OCI-LY7 (cell line): ENCODE measurements at regions not wholly inside any gene's neighbourhood (a gene's known extent, or its start where the extent isn't known, plus 50 kb on each side); places are given as distances from the start of the nearest gene placed in this dataset.

Experiments
- BruUV-seq: library from RNA; stranded (reverse); fragments of 400-500 nt; replicated peaks from 2 replicates; lab custom pipeline; 2021; lab: Mats Ljungman, UMichigan
- CTCF ChIA-PET: fragments of 300-600 bp; sonication (Branson Sonifier 250); formaldehyde crosslinking; loops from one replicate; lab custom pipeline; 2022; ENCODE audit warnings: antibody characterized with exemption; ENCODE audit not compliant: unreplicated experiment; lab: Charles Lee
- POLR2A ChIA-PET: fragments of 300-600 bp; sonication (Branson Sonifier 250); formaldehyde crosslinking; loops from one replicate; lab custom pipeline; 2022; ENCODE audit warnings: antibody characterized with exemption; lab: Charles Lee
- DNase-seq: peaks from one replicate; pipeline ENCODE4 v3.0.0-alpha.2; 2015; ENCODE audit warnings: low spot score
- H2AFZ ChIP-seq: fragments of 200-600 bp; sonication (generic), shearing (Covaris generic); 2 replicates; pipeline ENCODE4 v1.6.1; 2014; ENCODE audit warnings: mild to moderate bottlenecking, antibody characterized with exemption, low read length, moderate library complexity
- H3K27ac ChIP-seq: fragments of 200-600 bp; sonication (generic); 2 replicates; pipeline ENCODE4 v1.5.1; 2014; ENCODE audit warnings: mixed run types, low read depth, mild to moderate bottlenecking, moderate library complexity, low read length, inconsistent platforms; ENCODE audit not compliant: poor library complexity, severe bottlenecking
- H3K36me3 ChIP-seq: fragments of 200-600 bp; sonication (generic); 2 replicates; pipeline ENCODE4 v1.6.1; 2014; ENCODE audit warnings: mild to moderate bottlenecking, antibody characterized with exemption, low read length, moderate library complexity, mixed read lengths; ENCODE audit not compliant: insufficient read depth
- H3K4me1 ChIP-seq: fragments of 200-600 bp; sonication (generic); 2 replicates; pipeline ENCODE4 v1.5.1; 2014; ENCODE audit warnings: mild to moderate bottlenecking, low read length; ENCODE audit not compliant: insufficient read depth, poor library complexity, severe bottlenecking
- H3K4me2 ChIP-seq: fragments of 200-600 bp; sonication (generic); 2 replicates; pipeline ENCODE4 v1.6.1; 2014; ENCODE audit warnings: mild to moderate bottlenecking, low read length
- H3K4me3 ChIP-seq: fragments of 200-600 bp; sonication (generic); 2 replicates; pipeline ENCODE4 v1.5.1; 2014; ENCODE audit warnings: mild to moderate bottlenecking, low read depth, low read length; ENCODE audit not compliant: poor library complexity, severe bottlenecking
- H3K79me2 ChIP-seq: fragments of 200-600 bp; sonication (generic); 2 replicates; pipeline ENCODE4 v1.6.1; 2016; ENCODE audit warnings: low read depth, mild to moderate bottlenecking, low read length, moderate library complexity, mixed read lengths; ENCODE audit not compliant: insufficient read depth
- H3K9me2 ChIP-seq: fragments of 200-600 bp; sonication (generic); 2 replicates; pipeline ENCODE4 v1.6.1; 2016; ENCODE audit warnings: mild to moderate bottlenecking, low read length, mixed read lengths; ENCODE audit not compliant: insufficient read depth
- H3K9me3 ChIP-seq: fragments of 200-600 bp; sonication (generic); 2 replicates; pipeline ENCODE4 v1.6.1; 2014; ENCODE audit warnings: mild to moderate bottlenecking, mixed run types, low read length, mixed read lengths
- H4K20me1 ChIP-seq: fragments of 200-600 bp; sonication (generic); 2 replicates; pipeline ENCODE4 v1.6.1; 2014; ENCODE audit warnings: mild to moderate bottlenecking, antibody characterized with exemption, low read length, moderate library complexity, mixed read lengths; ENCODE audit not compliant: insufficient read depth
- EZH2phosphoT487 ChIP-seq: fragments of 200-600 bp; sonication (generic); IDR thresholded peaks from 2 replicates; pipeline ENCODE4 v1.6.1; 2018; ENCODE audit warnings: low read depth, borderline replicate concordance, mild to moderate bottlenecking, mixed run types, antibody characterized with exemption, low read length, moderate library complexity, mixed read lengths
- intact Hi-C: fragments of 100-400 bp; cut with micrococcal nuclease; formaldehyde crosslinking; loops from one replicate; pipeline ENCODE4 v1.10.0; 2022; ENCODE audit not compliant: unreplicated experiment
- TF ChIP-seq, protein P1 (sequence below): fragments of 200-600 bp; sonication (generic); conservative IDR thresholded peaks from 2 replicates; pipeline ENCODE4 v1.5.1; 2014; ENCODE audit warnings: mild to moderate bottlenecking, antibody characterized with exemption, low read length, moderate library complexity, mixed read lengths

DNA sequence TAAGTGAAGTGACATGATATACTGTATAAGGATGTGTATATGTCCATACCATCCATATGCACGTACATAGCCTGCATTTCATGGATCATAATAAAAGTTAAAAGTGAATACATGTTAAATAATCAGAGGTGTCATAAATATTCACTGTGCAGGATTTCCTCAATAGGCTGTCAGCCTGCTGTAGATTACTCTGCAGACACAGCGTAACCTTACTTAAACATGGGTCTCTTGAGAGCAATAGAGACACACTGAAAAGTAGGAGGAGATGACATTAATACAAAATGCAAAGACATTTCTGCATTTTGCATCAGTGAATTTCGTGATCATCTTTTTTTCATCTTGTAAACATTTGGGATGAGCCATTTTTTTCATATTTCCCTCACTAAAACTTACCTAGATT lies 955.2 kb upstream of the DIAPH2 start:
- no peaks in the 10 kb centered on the region for H4K20me1 ChIP-seq
- H2AFZ ChIP-seq = no peak overlapping the region
- no TSS peak for BruUV-seq
- no peak overlapping the region for H3K27ac ChIP-seq
- H3K9me3 ChIP-seq = no peaks in the 10 kb centered on the region
- no peaks in the 10 kb centered on the region for H3K79me2 ChIP-seq
- H3K36me3 ChIP-seq = no peaks in the 10 kb centered on the region
- no peaks in the 10 kb centered on the region for H3K9me2 ChIP-seq
- POLR2A ChIA-PET = no interaction called here
- H3K4me1 ChIP-seq = no peaks in the 10 kb centered on the region
- intact Hi-C loops = no loop called here
- H3K4me3 ChIP-seq = no peak overlapping the region
- TF ChIP-seq, protein P1, sequence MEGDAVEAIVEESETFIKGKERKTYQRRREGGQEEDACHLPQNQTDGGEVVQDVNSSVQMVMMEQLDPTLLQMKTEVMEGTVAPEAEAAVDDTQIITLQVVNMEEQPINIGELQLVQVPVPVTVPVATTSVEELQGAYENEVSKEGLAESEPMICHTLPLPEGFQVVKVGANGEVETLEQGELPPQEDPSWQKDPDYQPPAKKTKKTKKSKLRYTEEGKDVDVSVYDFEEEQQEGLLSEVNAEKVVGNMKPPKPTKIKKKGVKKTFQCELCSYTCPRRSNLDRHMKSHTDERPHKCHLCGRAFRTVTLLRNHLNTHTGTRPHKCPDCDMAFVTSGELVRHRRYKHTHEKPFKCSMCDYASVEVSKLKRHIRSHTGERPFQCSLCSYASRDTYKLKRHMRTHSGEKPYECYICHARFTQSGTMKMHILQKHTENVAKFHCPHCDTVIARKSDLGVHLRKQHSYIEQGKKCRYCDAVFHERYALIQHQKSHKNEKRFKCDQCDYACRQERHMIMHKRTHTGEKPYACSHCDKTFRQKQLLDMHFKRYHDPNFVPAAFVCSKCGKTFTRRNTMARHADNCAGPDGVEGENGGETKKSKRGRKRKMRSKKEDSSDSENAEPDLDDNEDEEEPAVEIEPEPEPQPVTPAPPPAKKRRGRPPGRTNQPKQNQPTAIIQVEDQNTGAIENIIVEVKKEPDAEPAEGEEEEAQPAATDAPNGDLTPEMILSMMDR = no peak
- no peak for TF ChIP-seq EZH2phosphoT487
- H3K4me2 ChIP-seq = no peak overlapping the region
- no peak for DNase-seq
- CTCF ChIA-PET = no interaction called here

DNA sequence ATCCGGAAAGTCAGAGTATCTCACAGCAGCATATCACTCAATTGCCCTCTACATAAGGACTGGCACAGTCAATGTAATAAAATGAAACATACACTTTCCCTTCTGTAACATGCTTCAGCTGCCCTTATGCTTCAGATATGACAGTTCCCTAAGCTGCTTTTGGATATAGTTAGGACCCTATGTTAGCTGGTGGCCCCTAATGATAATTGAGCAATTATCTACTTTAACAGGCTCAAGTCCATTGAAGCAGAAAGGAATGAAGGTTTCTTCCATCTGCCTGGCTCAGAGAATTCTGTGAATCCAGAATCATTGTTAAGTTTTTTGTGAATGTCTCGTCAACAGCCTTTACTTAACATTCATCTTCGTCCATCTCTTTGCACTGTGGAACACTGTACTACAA lies 951.2 kb upstream of the DIAPH2 start:
- Histone ChIP-seq H3K4me2 (no peak overlapping the region), H2AFZ (no peak overlapping the region), H3K4me1 (no peaks in the 10 kb centered on the region), H3K9me3 (no peaks in the 10 kb centered on the region), H3K4me3 (no peak overlapping the region), H3K36me3 (no peaks in the 10 kb centered on the region), H3K9me2 (no peaks in the 10 kb centered on the region), H3K27ac (no peak overlapping the region), H4K20me1 (no peaks in the 10 kb centered on the region), H3K79me2 (no peaks in the 10 kb centered on the region)
- CTCF ChIA-PET = no interaction called here
- BruUV-seq = no TSS peak
- POLR2A ChIA-PET = no interaction called here
- DNase-seq = no peak
- TF ChIP-seq EZH2phosphoT487 = no peak
- TF ChIP-seq, protein P1 = no peak
- intact Hi-C loops = no loop called here

DNA sequence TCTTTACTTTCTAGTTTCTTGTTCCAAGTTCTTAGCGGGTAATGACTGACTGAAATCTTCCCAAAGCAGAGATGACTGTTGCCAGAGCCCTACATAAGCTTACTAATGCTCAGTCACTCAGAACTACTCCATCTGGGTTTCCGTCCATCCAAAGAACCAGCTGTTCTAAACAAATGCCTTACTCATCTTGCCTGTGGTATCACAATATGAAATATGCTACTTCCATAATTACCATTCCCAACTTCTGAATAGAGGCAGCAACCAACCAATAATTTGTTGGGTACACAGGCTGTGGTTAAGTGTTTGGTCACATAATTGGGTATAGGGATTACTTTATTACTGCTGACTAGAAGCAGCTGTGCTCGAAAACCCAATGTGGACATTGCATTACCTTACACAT lies 930.2 kb upstream of the DIAPH2 start:
- TF ChIP-seq, protein P1 = no peak
- no peak for TF ChIP-seq EZH2phosphoT487
- Histone ChIP-seq H3K36me3 (no peaks in the 10 kb centered on the region), H3K4me3 (no peak overlapping the region), H3K4me1 (no peaks in the 10 kb centered on the region), H3K4me2 (no peak overlapping the region), H4K20me1 (no peaks in the 10 kb centered on the region), H3K9me3 (no peaks in the 10 kb centered on the region), H2AFZ (no peak overlapping the region), H3K27ac (no peak overlapping the region), H3K9me2 (no peaks in the 10 kb centered on the region), H3K79me2 (no peaks in the 10 kb centered on the region)
- DNase-seq = no peak
- no TSS peak for BruUV-seq
- CTCF ChIA-PET = no interaction called here
- POLR2A ChIA-PET = no interaction called here
- intact Hi-C loops = no loop called here
